HepG2 (cell line): ENCODE measurements at regions not wholly inside any gene's neighbourhood (a gene's known extent, or its start where the extent isn't known, plus 50 kb on each side); places are given as distances from the start of the nearest gene placed in this dataset.
A peak's percentile ranks its signal among the peaks of the same experiment; 100 is the strongest.

Experiments used
- BCL6 ChIP-seq: IDR thresholded peaks from 2 replicates; pipeline ENCODE4 v1.6.1; 2016; ENCODE audit warnings: missing genetic modification reagents, missing compliant biosample characterization
- CAMTA2 ChIP-seq: sonication (generic); formaldehyde crosslinking; IDR thresholded peaks from 2 replicates; pipeline ENCODE4 v1.4.0; 2020; ENCODE audit warnings: mild to moderate bottlenecking, missing genetic modification reagents, borderline replicate concordance
- ELF3 ChIP-seq: IDR thresholded peaks from 2 replicates; pipeline ENCODE4 v1.6.1; 2016; ENCODE audit warnings: missing genetic modification reagents, missing compliant biosample characterization
- EP300 ChIP-seq, 3 experiments: sonication (generic) in 1 of 3; formaldehyde crosslinking in 1 of 3; IDR thresholded peaks; 2 replicates each; pipeline versions ENCODE4 v1.5.1 to v1.6.1; 2011 to 2020; ENCODE audit warnings: low read depth in 2 of 3, low read length in 2 of 3, borderline replicate concordance in 1 of 3, improper control_type of control experiment in 1 of 3, mild to moderate bottlenecking in 1 of 3, missing genetic modification reagents in 1 of 3, moderate library complexity in 1 of 3
- FOXA1 ChIP-seq, 2 experiments: fragments of 450-650 bp in 1 of 2; sonication (generic) in 1 of 2; formaldehyde crosslinking in 1 of 2; IDR thresholded peaks; 2 replicates each; pipeline versions ENCODE4 v1.4.0 to v1.6.1; 2016 to 2020; ENCODE audit warnings: missing genetic modification reagents in 1 of 2
- FOXP1 ChIP-seq, 2 experiments: fragments of 450-650 bp in 1 of 2; IDR thresholded peaks; 2 replicates each; pipeline ENCODE4 v1.6.1; 2017 to 2018; ENCODE audit warnings: antibody characterized with exemption in 1 of 2
- ISL2 ChIP-seq: sonication (generic); formaldehyde crosslinking; IDR thresholded peaks from 2 replicates; pipeline ENCODE4 v1.5.0; 2020; ENCODE audit warnings: missing genetic modification reagents
- ISX ChIP-seq: sonication (generic); formaldehyde crosslinking; conservative IDR thresholded peaks from 2 replicates; pipeline ENCODE4 v1.5.0; 2020; ENCODE audit warnings: missing genetic modification reagents
- KLF15 ChIP-seq: sonication (generic); formaldehyde crosslinking; IDR thresholded peaks from 2 replicates; pipeline ENCODE4 v1.8.1; 2023; ENCODE audit warnings: borderline replicate concordance, mild to moderate bottlenecking, inconsistent platforms, missing genetic modification reagents, mixed read lengths
- LRRFIP1 ChIP-seq: sonication (generic); formaldehyde crosslinking; conservative IDR thresholded peaks from 2 replicates; pipeline ENCODE4 v1.4.0; 2020; ENCODE audit warnings: missing genetic modification reagents
- MYC ChIP-seq: sonication (generic); formaldehyde crosslinking; IDR thresholded peaks from 2 replicates; pipeline ENCODE4 v1.9.0; 2021; ENCODE audit warnings: missing genetic modification reagents, borderline replicate concordance
- PAXIP1 ChIP-seq: sonication (generic); formaldehyde crosslinking; conservative IDR thresholded peaks from 2 replicates; pipeline ENCODE4 v1.4.0; 2020; ENCODE audit warnings: mild to moderate bottlenecking, missing genetic modification reagents, moderate library complexity
- RXRA ChIP-seq: sonication (generic); formaldehyde crosslinking; IDR thresholded peaks from 2 replicates; pipeline ENCODE4 v1.5.1; 2020; ENCODE audit warnings: missing genetic modification reagents
- SRSF9 ChIP-seq: fragments of 200-400 bp; formaldehyde crosslinking; IDR thresholded peaks from 2 replicates; pipeline ENCODE4 v1.6.1; 2018; ENCODE audit warnings: borderline replicate concordance, mild to moderate bottlenecking, low read depth, low read length; ENCODE audit not compliant: insufficient read depth, poor library complexity, severe bottlenecking
- TRAFD1 ChIP-seq: sonication (generic); formaldehyde crosslinking; IDR thresholded peaks from 2 replicates; pipeline ENCODE4 v1.5.1; 2020; ENCODE audit warnings: missing genetic modification reagents, mild to moderate bottlenecking, borderline replicate concordance
- ZKSCAN5 ChIP-seq: sonication (generic); formaldehyde crosslinking; IDR thresholded peaks from 2 replicates; pipeline ENCODE4 v1.5.1; 2020; ENCODE audit warnings: mild to moderate bottlenecking, missing genetic modification reagents
- ZNF460 ChIP-seq: sonication (generic); formaldehyde crosslinking; IDR thresholded peaks from 2 replicates; pipeline ENCODE4 v1.5.1; 2020; ENCODE audit warnings: missing genetic modification reagents, mild to moderate bottlenecking, borderline replicate concordance
- ZNF607 ChIP-seq: sonication (generic); formaldehyde crosslinking; IDR thresholded peaks from 2 replicates; pipeline ENCODE4 v1.5.1; 2020; ENCODE audit warnings: missing genetic modification reagents, mild to moderate bottlenecking, borderline replicate concordance
- ZNF672 ChIP-seq: sonication (generic); formaldehyde crosslinking; IDR thresholded peaks from 2 replicates; pipeline ENCODE4 v1.8.1; 2022; ENCODE audit warnings: missing genetic modification reagents
- TF ChIP-seq, protein P1 (sequence below): sonication (generic); formaldehyde crosslinking; IDR thresholded peaks from 2 replicates; pipeline ENCODE4 v1.4.0; 2020; ENCODE audit warnings: missing genetic modification reagents

- no peak for TF ChIP-seq TRAFD1
- no peak for TF ChIP-seq FOXA1 (IDR thresholded peaks at IDR 0.05)
- TF ChIP-seq FOXA1 (CRISPR knock-in tag; IDR thresholded peaks at IDR 0.05) = 0 out of 2 replicates have a peak, but pooled peaks have one; percentile 11
- TF ChIP-seq ZNF672 (CRISPR knock-in tag) = no peak
- TF ChIP-seq ZNF607 (CRISPR knock-in tag) = no peak
- TF ChIP-seq EP300 (IDR thresholded peaks at IDR 0.05; ENCODE audit: low read depth in 2 of 2, low read length in 2 of 2) = peak in 1 of 2 experiments; percentile 24; a peak in 1 of 4 replicates
- TF ChIP-seq EP300 (CRISPR knock-in tag; IDR thresholded peaks at IDR 0.05; ENCODE audit: borderline replicate concordance) = no peak
- TF ChIP-seq ZNF460 = no peak
- TF ChIP-seq RXRA (CRISPR knock-in tag) = no peak
- TF ChIP-seq, protein P1, sequence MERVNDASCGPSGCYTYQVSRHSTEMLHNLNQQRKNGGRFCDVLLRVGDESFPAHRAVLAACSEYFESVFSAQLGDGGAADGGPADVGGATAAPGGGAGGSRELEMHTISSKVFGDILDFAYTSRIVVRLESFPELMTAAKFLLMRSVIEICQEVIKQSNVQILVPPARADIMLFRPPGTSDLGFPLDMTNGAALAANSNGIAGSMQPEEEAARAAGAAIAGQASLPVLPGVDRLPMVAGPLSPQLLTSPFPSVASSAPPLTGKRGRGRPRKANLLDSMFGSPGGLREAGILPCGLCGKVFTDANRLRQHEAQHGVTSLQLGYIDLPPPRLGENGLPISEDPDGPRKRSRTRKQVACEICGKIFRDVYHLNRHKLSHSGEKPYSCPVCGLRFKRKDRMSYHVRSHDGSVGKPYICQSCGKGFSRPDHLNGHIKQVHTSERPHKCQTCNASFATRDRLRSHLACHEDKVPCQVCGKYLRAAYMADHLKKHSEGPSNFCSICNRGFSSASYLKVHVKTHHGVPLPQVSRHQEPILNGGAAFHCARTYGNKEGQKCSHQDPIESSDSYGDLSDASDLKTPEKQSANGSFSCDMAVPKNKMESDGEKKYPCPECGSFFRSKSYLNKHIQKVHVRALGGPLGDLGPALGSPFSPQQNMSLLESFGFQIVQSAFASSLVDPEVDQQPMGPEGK (CRISPR knock-in tag) = peak; percentile 51
- 0 out of 2 replicates have a peak, but pooled peaks have one; percentile 6 for TF ChIP-seq BCL6 (CRISPR knock-in tag)
- TF ChIP-seq ELF3 (CRISPR knock-in tag) = no peak
- no peak for TF ChIP-seq CAMTA2
- no peak for TF ChIP-seq ISX (CRISPR knock-in tag)
- TF ChIP-seq ZKSCAN5 (CRISPR knock-in tag) = no peak
- 0 out of 2 replicates have a peak, but pooled peaks have one; percentile 24 for TF ChIP-seq PAXIP1 (CRISPR knock-in tag)
- no peak for TF ChIP-seq MYC (CRISPR knock-in tag)
- no peak for TF ChIP-seq LRRFIP1 (CRISPR knock-in tag)
- no peak for TF ChIP-seq SRSF9
- peak; percentile 39; the same call in 1 of the 2 replicates for TF ChIP-seq ISL2
- TF ChIP-seq KLF15 (CRISPR knock-in tag) = no peak
- TF ChIP-seq FOXP1 (IDR thresholded peaks at IDR 0.05) = no peak
- TF ChIP-seq FOXP1 (CRISPR knock-in tag; IDR thresholded peaks at IDR 0.05) = no peak
Observed at GRCh38 chr10:121099592-121099991, 248.4 kb downstream of the WDR11 start (continued).
